Mesothelial cell of epicardium (in vitro differentiated cells): ENCODE measurements at regions not wholly inside any gene's neighbourhood (a gene's known extent, or its start where the extent isn't known, plus 50 kb on each side); places are given as distances from the start of the nearest gene placed in this dataset.
A peak's percentile ranks its signal among the peaks of the same experiment; 100 is the strongest.

Experiments
- DNase-seq, 2 experiments: peaks; one replicate each; pipeline ENCODE4 v3.0.0; 2021; ENCODE audit warnings: low spot score in 2 of 2; ENCODE audit not compliant: unreplicated experiment in 2 of 2
- H3K27ac Mint-ChIP-seq: 2 replicates; pipeline ENCODE4 v1.8.0; 2021; ENCODE audit warnings: mixed read lengths
- H3K27me3 Mint-ChIP-seq: 2 replicates; pipeline ENCODE4 v1.8.0; 2021; ENCODE audit warnings: low read depth, mixed read lengths
- H3K36me3 Mint-ChIP-seq: 2 replicates; pipeline ENCODE4 v1.8.0; 2021; ENCODE audit warnings: mixed read lengths
- H3K4me1 Mint-ChIP-seq: 2 replicates; pipeline ENCODE4 v1.8.0; 2021; ENCODE audit warnings: mixed read lengths
- H3K4me3 Mint-ChIP-seq: 2 replicates; pipeline ENCODE4 v1.8.0; 2021; ENCODE audit warnings: mild to moderate bottlenecking, moderate library complexity, mixed read lengths
- H3K9me3 Mint-ChIP-seq: 2 replicates; pipeline ENCODE4 v1.8.0; 2021; ENCODE audit warnings: mixed read lengths
- CTCF ChIP-seq: fragments of 200-600 bp; sonication (generic); IDR thresholded peaks from one replicate; pipeline ENCODE4 v1.5.0; 2021; ENCODE audit warnings: antibody characterized with exemption; ENCODE audit not compliant: unreplicated experiment

GRCh38 chr7:115722302-115722977 lies 308.1 kb downstream of the TFEC start:
- Mint-ChIP-seq H3K36me3 (no peaks in the 10 kb centered on the region), H3K27ac (peak overlapping the region; percentile 43)

GRCh38 chr7:115721293-115722217 lies 309.0 kb downstream of the TFEC start:
- no peaks in the 10 kb centered on the region for H3K27me3 Mint-ChIP-seq
- no peaks in the 10 kb centered on the region for H3K36me3 Mint-ChIP-seq
- no peak for DNase-seq
- TF ChIP-seq CTCF = no peak
- no peaks in the 10 kb centered on the region for H3K9me3 Mint-ChIP-seq
- H3K27ac Mint-ChIP-seq = no peak overlapping the region
- H3K4me3 Mint-ChIP-seq = no peak overlapping the region
- H3K4me1 Mint-ChIP-seq = peaks cover 56% of the 10 kb centered on the region

More at GRCh38 chr7:115722302-115722977, 308.1 kb downstream of the TFEC start:
- no peak for DNase-seq
- peaks cover 64% of the 10 kb centered on the region for H3K4me1 Mint-ChIP-seq
- H3K4me3 Mint-ChIP-seq = no peak overlapping the region
- no peak for TF ChIP-seq CTCF
- no peaks in the 10 kb centered on the region for H3K9me3 Mint-ChIP-seq
- H3K27me3 Mint-ChIP-seq = no peaks in the 10 kb centered on the region

GRCh38 chr7:115719963-115720362 lies 310.6 kb downstream of the TFEC start:
- H3K27me3 Mint-ChIP-seq = no peaks in the 10 kb centered on the region
- DNase-seq = no peak
- no peak overlapping the region for H3K4me3 Mint-ChIP-seq
- no peak overlapping the region for H3K27ac Mint-ChIP-seq
- H3K36me3 Mint-ChIP-seq = no peaks in the 10 kb centered on the region
- no peaks in the 10 kb centered on the region for H3K9me3 Mint-ChIP-seq
- H3K4me1 Mint-ChIP-seq = peaks cover 52% of the 10 kb centered on the region
- TF ChIP-seq CTCF = no peak

GRCh38 chr7:115709664-115710063 lies 320.9 kb downstream of the TFEC start:
- no peak for TF ChIP-seq CTCF
- no peak overlapping the region for H3K4me3 Mint-ChIP-seq
- no peak overlapping the region for H3K27ac Mint-ChIP-seq

GRCh38 chr7:115708013-115708341 lies 322.6 kb downstream of the TFEC start:
- Mint-ChIP-seq H3K9me3 (no peaks in the 10 kb centered on the region), H3K4me1 (peaks cover 4% of the 10 kb centered on the region), H3K36me3 (no peaks in the 10 kb centered on the region), H3K27ac (no peak overlapping the region), H3K27me3 (no peaks in the 10 kb centered on the region), H3K4me3 (no peak overlapping the region)
- DNase-seq = no peak
- TF ChIP-seq CTCF = no peak

More at GRCh38 chr7:115709664-115710063, 320.9 kb downstream of the TFEC start:
- DNase-seq = no peak
- no peaks in the 10 kb centered on the region for H3K36me3 Mint-ChIP-seq
- H3K9me3 Mint-ChIP-seq = no peaks in the 10 kb centered on the region
- peaks cover 4% of the 10 kb centered on the region for H3K4me1 Mint-ChIP-seq
- no peaks in the 10 kb centered on the region for H3K27me3 Mint-ChIP-seq
